Activated CD4-positive, alpha-beta memory T cell treated with anti-CD3 and anti-CD28 coated beads for 36 hours (primary cell): ENCODE measurements at regions not wholly inside any gene's neighbourhood (a gene's known extent, or its start where the extent isn't known, plus 50 kb on each side); places are given as distances from the start of the nearest gene placed in this dataset.
"Not testable (repeated sequence)": the region's sequence is repeated elsewhere in the genome, so short reads cannot be mapped to it uniquely, and the experiment has no call there.

Experiments
- CTCF ChIA-PET: fragments of 350-600 bp; sonication (Branson Sonifier 250); formaldehyde crosslinking; loops from one replicate; lab custom pipeline; 2021; ENCODE audit warnings: antibody characterized with exemption, inconsistent platforms; lab: Charles Lee
- POLR2A ChIA-PET: fragments of 350-600 bp; sonication (Branson Sonifier 250); formaldehyde crosslinking; loops from one replicate; lab custom pipeline; 2021; ENCODE audit warnings: antibody characterized with exemption; lab: Charles Lee
- DNase-seq: peaks from one replicate; pipeline ENCODE4 v3.0.0-alpha.2; 2020
- H3K27ac Mint-ChIP-seq: one replicate; pipeline ENCODE4 v1.8.0; 2021; ENCODE audit warnings: mixed read lengths
- H3K27me3 Mint-ChIP-seq: one replicate; pipeline ENCODE4 v1.8.0; 2021; ENCODE audit warnings: mixed read lengths
- H3K36me3 Mint-ChIP-seq: one replicate; pipeline ENCODE4 v1.8.0; 2021; ENCODE audit warnings: mixed read lengths
- H3K4me1 Mint-ChIP-seq: one replicate; pipeline ENCODE4 v1.8.0; 2021; ENCODE audit warnings: low read depth, mixed read lengths
- H3K4me3 Mint-ChIP-seq: one replicate; pipeline ENCODE4 v1.8.0; 2021; ENCODE audit warnings: mild to moderate bottlenecking, mixed read lengths
- H3K9me3 Mint-ChIP-seq: one replicate; pipeline ENCODE4 v1.8.0; 2021; ENCODE audit warnings: mixed read lengths
- intact Hi-C: fragments of 100-400 bp; cut with micrococcal nuclease; formaldehyde crosslinking; loops from one replicate; pipeline ENCODE4 v1.15.1; 2023

- DNase-seq: no peak
- Mint-ChIP-seq H3K27ac (no peak overlapping the region), H3K36me3 (no peaks in the 10 kb centered on the region), H3K4me3 (no peak overlapping the region), H3K27me3 (no peaks in the 10 kb centered on the region), H3K4me1 (no peaks in the 10 kb centered on the region), H3K9me3 (no peaks in the 10 kb centered on the region)
- ChIA-PET POLR2A (no interaction called here), CTCF (interaction anchor here (1.0 to 1.3 kb wide), 2 partner anchors 9 to 31 kb away, joined by 3 to 4 read pairs; no protein-coding TSS in a partner anchor)
- intact Hi-C loops: loop anchor here (10.0 kb wide), 1 partner anchor 245 kb away; no protein-coding TSS in a partner anchor
Measured at GRCh38 chr12:111270239-111270638, 98.7 kb downstream of the PHETA1 start.

- H3K27me3 Mint-ChIP-seq: no peaks in the 10 kb centered on the region
- H3K36me3 Mint-ChIP-seq: no peaks in the 10 kb centered on the region
- ChIA-PET CTCF (interaction anchor here (1.0 to 3.3 kb wide), 4 partner anchors 9 to 127 kb away, joined by 3 to 11 read pairs (median 4); no protein-coding TSS in a partner anchor), POLR2A (no interaction called here)
- no peak overlapping the region for H3K27ac Mint-ChIP-seq
- H3K4me3 Mint-ChIP-seq: no peak overlapping the region
- DNase-seq: no peak
- H3K9me3 Mint-ChIP-seq: no peaks in the 10 kb centered on the region
- intact Hi-C loops: loop anchor here (5.0 to 10.0 kb wide), 2 partner anchors 43 to 245 kb away; no protein-coding TSS in a partner anchor
- H3K4me1 Mint-ChIP-seq: no peaks in the 10 kb centered on the region
Measured at GRCh38 chr12:111269718-111270117, 99.2 kb downstream of the PHETA1 start.

GRCh38 chr12:111268738-111269572 lies 99.9 kb downstream of the PHETA1 start:
- Mint-ChIP-seq H3K4me3 (no peak overlapping the region), H3K9me3 (no peaks in the 10 kb centered on the region), H3K27me3 (no peaks in the 10 kb centered on the region), H3K36me3 (no peaks in the 10 kb centered on the region), H3K4me1 (no peaks in the 10 kb centered on the region), H3K27ac (no peak overlapping the region)
- ChIA-PET CTCF (interaction anchor here (0.7 to 3.3 kb wide), 5 partner anchors 10 to 128 kb away, joined by 3 to 11 read pairs (median 4); no protein-coding TSS in a partner anchor), POLR2A (no interaction called here)
- intact Hi-C loops: loop anchor here (5.0 kb wide), 1 partner anchor 43 kb away; no protein-coding TSS in a partner anchor
- peak; percentile 26 for DNase-seq

GRCh38 chr12:111267144-111267543 lies 101.8 kb downstream of the PHETA1 start:
- Mint-ChIP-seq H3K9me3 (no peaks in the 10 kb centered on the region), H3K27me3 (no peaks in the 10 kb centered on the region), H3K4me1 (no peaks in the 10 kb centered on the region), H3K27ac (no peak overlapping the region), H3K4me3 (no peak overlapping the region), H3K36me3 (no peaks in the 10 kb centered on the region)
- intact Hi-C loops: loop anchor here (5.0 kb wide), 1 partner anchor 45 kb away; no protein-coding TSS in a partner anchor
- no peak for DNase-seq
- POLR2A ChIA-PET: no interaction called here
- CTCF ChIA-PET: interaction anchor here (0.9 to 3.3 kb wide), 4 partner anchors 9 to 46 kb away, joined by 3 to 11 read pairs (median 6); no protein-coding TSS in a partner anchor

- ChIA-PET POLR2A (interaction anchor here (0.6 kb wide), 1 partner anchor 1319 kb away, joined by 3 read pairs; no protein-coding TSS in a partner anchor), CTCF (interaction anchor here (1.3 kb wide), 1 partner anchor 10 kb away, joined by 3 read pairs; no protein-coding TSS in a partner anchor)
- H3K4me1 Mint-ChIP-seq: no peaks in the 10 kb centered on the region
Measured at GRCh38 chr12:111261911-111262676, 106.8 kb downstream of the PHETA1 start.

GRCh38 chr12:111260732-111261131 lies 108.2 kb downstream of the PHETA1 start:
- intact Hi-C loops: no loop called here
- Mint-ChIP-seq H3K9me3 (no peaks in the 10 kb centered on the region), H3K36me3 (no peaks in the 10 kb centered on the region), H3K4me3 (no peak overlapping the region), H3K27ac (no peak overlapping the region), H3K27me3 (peaks cover 2% of the 10 kb centered on the region), H3K4me1 (no peaks in the 10 kb centered on the region)
- CTCF ChIA-PET: no interaction called here
- POLR2A ChIA-PET: no interaction called here
- no peak for DNase-seq

More at GRCh38 chr12:111261911-111262676, 106.8 kb downstream of the PHETA1 start:
- Mint-ChIP-seq H3K27me3 (peaks cover 2% of the 10 kb centered on the region), H3K9me3 (no peaks in the 10 kb centered on the region), H3K36me3 (no peaks in the 10 kb centered on the region), H3K4me3 (no peak overlapping the region), H3K27ac (no peak overlapping the region)
- intact Hi-C loops: no loop called here
- DNase-seq: no peak

GRCh38 chr12:111259231-111259630 lies 109.7 kb downstream of the PHETA1 start:
- Mint-ChIP-seq H3K27me3 (peaks cover 5% of the 10 kb centered on the region), H3K9me3 (no peaks in the 10 kb centered on the region), H3K4me3 (no peak overlapping the region), H3K27ac (no peak overlapping the region), H3K36me3 (no peaks in the 10 kb centered on the region), H3K4me1 (no peaks in the 10 kb centered on the region)
- ChIA-PET CTCF (interaction anchor here (0.6 kb wide), 1 partner anchor 433 kb away, joined by 3 read pairs; no protein-coding TSS in a partner anchor), POLR2A (no interaction called here)
- DNase-seq: no peak
- intact Hi-C loops: no loop called here

GRCh38 chr12:111258081-111258480 lies 110.8 kb downstream of the PHETA1 start:
- H3K27me3 Mint-ChIP-seq, DNase-seq, H3K4me3 Mint-ChIP-seq, POLR2A ChIA-PET, H3K4me1 Mint-ChIP-seq, H3K9me3 Mint-ChIP-seq, H3K27ac Mint-ChIP-seq, intact Hi-C loops, H3K36me3 Mint-ChIP-seq, CTCF ChIA-PET: not testable (repeated sequence)

- no peak for DNase-seq
- POLR2A ChIA-PET: no interaction called here
- Mint-ChIP-seq H3K4me3 (no peak overlapping the region), H3K9me3 (no peaks in the 10 kb centered on the region), H3K27ac (no peak overlapping the region), H3K36me3 (no peaks in the 10 kb centered on the region), H3K4me1 (no peaks in the 10 kb centered on the region), H3K27me3 (peaks cover 10% of the 10 kb centered on the region)
- intact Hi-C loops: no loop called here
- CTCF ChIA-PET: no interaction called here
Measured at GRCh38 chr12:111257435-111257902, 111.4 kb downstream of the PHETA1 start.

GRCh38 chr12:111256629-111257434 lies 112.1 kb downstream of the PHETA1 start:
- POLR2A ChIA-PET: no interaction called here
- Mint-ChIP-seq H3K4me3 (no peak overlapping the region), H3K36me3 (no peaks in the 10 kb centered on the region), H3K27me3 (peaks cover 11% of the 10 kb centered on the region), H3K4me1 (no peaks in the 10 kb centered on the region), H3K27ac (no peak overlapping the region), H3K9me3 (no peaks in the 10 kb centered on the region)
- CTCF ChIA-PET: no interaction called here
- DNase-seq: no peak
- intact Hi-C loops: no loop called here

- Mint-ChIP-seq H3K36me3 (no peaks in the 10 kb centered on the region), H3K27me3 (peaks cover 11% of the 10 kb centered on the region), H3K27ac (no peak overlapping the region), H3K9me3 (no peaks in the 10 kb centered on the region), H3K4me1 (no peaks in the 10 kb centered on the region), H3K4me3 (no peak overlapping the region)
- ChIA-PET CTCF (interaction anchor here (1.7 kb wide), 1 partner anchor 43 kb away, joined by 4 read pairs; no protein-coding TSS in a partner anchor), POLR2A (no interaction called here)
- intact Hi-C loops: no loop called here
- no peak for DNase-seq
Measured at GRCh38 chr12:111255261-111255660, 113.6 kb downstream of the PHETA1 start.
